Fibroblast of lung (primary cell): ENCODE measurements at regions not wholly inside any gene's neighbourhood (a gene's known extent, or its start where the extent isn't known, plus 50 kb on each side); places are given as distances from the start of the nearest gene placed in this dataset.

ENCODE experiments used
- EZH2 ChIP-seq: IDR thresholded peaks from 2 replicates; pipeline ENCODE4 v1.5.1; 2012; ENCODE audit warnings: low read length, control low read depth, mild to moderate bottlenecking; ENCODE audit errors: missing control alignments
- TF ChIP-seq, protein P1 (sequence below), 2 donors: IDR thresholded peaks in 1 of 2; conservative IDR thresholded peaks in 1 of 2; 1 replicate in 1 of 2; 2 replicates in 1 of 2; pipeline ENCODE4 v1.5.1; 2011 to 2012; ENCODE audit warnings: low read length in 2 of 2, control low read depth in 1 of 2, inconsistent platforms in 1 of 2, low read depth in 1 of 2, mild to moderate bottlenecking in 1 of 2

DNA sequence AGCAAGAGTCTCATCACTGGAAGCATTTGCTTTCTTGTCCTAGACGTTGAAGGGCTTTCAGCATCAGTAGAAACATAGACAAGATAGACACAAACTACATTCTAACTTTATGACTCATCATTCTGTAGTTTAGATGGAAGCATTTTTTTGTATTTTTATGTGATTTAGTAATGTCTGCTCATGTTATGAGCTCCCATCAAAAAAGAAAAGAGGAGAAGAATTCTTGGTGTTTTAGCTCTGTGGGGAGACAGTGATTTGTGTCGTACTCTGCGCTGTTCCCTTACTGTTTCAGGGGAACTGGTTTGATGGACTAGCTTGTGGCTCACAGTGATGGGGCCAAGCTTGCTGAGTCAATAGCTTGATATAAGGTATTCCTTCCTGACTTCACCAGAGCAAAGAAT is 159.2 kb upstream of the WWC1 start:
- TF ChIP-seq, protein P1, sequence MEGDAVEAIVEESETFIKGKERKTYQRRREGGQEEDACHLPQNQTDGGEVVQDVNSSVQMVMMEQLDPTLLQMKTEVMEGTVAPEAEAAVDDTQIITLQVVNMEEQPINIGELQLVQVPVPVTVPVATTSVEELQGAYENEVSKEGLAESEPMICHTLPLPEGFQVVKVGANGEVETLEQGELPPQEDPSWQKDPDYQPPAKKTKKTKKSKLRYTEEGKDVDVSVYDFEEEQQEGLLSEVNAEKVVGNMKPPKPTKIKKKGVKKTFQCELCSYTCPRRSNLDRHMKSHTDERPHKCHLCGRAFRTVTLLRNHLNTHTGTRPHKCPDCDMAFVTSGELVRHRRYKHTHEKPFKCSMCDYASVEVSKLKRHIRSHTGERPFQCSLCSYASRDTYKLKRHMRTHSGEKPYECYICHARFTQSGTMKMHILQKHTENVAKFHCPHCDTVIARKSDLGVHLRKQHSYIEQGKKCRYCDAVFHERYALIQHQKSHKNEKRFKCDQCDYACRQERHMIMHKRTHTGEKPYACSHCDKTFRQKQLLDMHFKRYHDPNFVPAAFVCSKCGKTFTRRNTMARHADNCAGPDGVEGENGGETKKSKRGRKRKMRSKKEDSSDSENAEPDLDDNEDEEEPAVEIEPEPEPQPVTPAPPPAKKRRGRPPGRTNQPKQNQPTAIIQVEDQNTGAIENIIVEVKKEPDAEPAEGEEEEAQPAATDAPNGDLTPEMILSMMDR (conservative IDR thresholded peaks at IDR 0.05 in 1 of 2, IDR thresholded peaks at IDR 0.05 in 1 of 2; ENCODE audit: low read depth in 1 of 2, low read length in 2 of 2): no peak
- TF ChIP-seq EZH2: no peak
